BJ (cell line): ENCODE measurements at regions not wholly inside any gene's neighbourhood (a gene's known extent, or its start where the extent isn't known, plus 50 kb on each side); places are given as distances from the start of the nearest gene placed in this dataset.

Experiments used
- CTCF ChIA-PET: fragments of 350-600 bp; formaldehyde crosslinking; extraction: SDS; loops from one replicate; lab custom pipeline; 2021; ENCODE audit warnings: antibody characterized with exemption, inconsistent platforms; lab: Yijun Ruan, JAX
- POLR2A ChIA-PET: fragments of 300-600 bp; sonication (Branson Sonifier 250); formaldehyde crosslinking; extraction: SDS; loops from one replicate; lab custom pipeline; 2021; ENCODE audit warnings: antibody characterized with exemption; lab: Charles Lee
- DNase-seq: peaks from one replicate; pipeline ENCODE4 v3.0.0-alpha.2; 2011; ENCODE audit warnings: low read depth
- H3K27me3 ChIP-seq: 2 replicates; pipeline ENCODE4 v1.6.0; 2011; ENCODE audit warnings: low read length; ENCODE audit not compliant: control insufficient read depth, insufficient read depth
- H3K36me3 ChIP-seq: 2 replicates; pipeline ENCODE4 v1.5.1; 2011; ENCODE audit warnings: low read length; ENCODE audit not compliant: control insufficient read depth, insufficient read depth
- H3K4me3 ChIP-seq: 2 replicates; pipeline ENCODE4 v1.5.1; 2011; ENCODE audit warnings: low read depth, mild to moderate bottlenecking, control low read depth, low read length
- TF ChIP-seq, protein P1 (sequence below): IDR thresholded peaks from 2 replicates; pipeline ENCODE4 v1.5.1; 2011; ENCODE audit warnings: low read depth, mild to moderate bottlenecking, control low read depth, inconsistent platforms, low read length, moderate library complexity; ENCODE audit not compliant: insufficient read depth

DNA sequence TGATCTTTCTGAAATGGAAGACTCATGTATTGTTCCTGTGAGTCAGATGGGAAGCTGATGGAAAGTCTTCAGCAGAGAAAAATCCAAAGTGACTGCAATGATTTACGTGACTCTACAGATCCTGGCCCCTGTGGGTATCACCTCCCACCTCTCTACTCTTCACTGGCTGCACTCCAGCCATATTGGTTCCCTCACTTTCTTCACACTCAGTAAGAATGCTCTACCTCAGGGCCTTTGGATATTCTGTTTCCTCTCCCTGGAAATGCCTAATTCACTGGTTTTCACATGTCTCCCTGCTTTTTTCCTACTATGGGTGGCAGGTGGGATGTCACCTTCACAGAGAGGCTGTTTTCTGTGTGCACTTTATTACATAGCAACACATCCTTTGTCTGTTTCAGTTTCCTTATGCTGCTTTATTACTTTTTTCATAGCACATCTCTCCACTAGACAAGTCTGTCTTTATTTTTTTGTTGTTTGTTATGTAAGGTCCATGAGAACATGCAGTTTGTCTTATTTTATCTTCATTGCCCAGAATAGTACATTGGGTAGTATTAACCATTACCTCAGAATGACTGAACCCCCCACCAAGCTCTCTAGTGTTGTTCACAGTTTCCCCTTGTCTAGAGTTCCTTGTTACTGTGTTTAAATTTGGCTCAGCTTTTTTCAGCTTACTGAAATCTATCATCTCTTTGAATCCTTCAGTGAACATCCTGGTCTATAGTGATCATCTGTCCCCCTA, 57.6 kb upstream of the CLNK start:
- POLR2A ChIA-PET = no interaction called here

DNA sequence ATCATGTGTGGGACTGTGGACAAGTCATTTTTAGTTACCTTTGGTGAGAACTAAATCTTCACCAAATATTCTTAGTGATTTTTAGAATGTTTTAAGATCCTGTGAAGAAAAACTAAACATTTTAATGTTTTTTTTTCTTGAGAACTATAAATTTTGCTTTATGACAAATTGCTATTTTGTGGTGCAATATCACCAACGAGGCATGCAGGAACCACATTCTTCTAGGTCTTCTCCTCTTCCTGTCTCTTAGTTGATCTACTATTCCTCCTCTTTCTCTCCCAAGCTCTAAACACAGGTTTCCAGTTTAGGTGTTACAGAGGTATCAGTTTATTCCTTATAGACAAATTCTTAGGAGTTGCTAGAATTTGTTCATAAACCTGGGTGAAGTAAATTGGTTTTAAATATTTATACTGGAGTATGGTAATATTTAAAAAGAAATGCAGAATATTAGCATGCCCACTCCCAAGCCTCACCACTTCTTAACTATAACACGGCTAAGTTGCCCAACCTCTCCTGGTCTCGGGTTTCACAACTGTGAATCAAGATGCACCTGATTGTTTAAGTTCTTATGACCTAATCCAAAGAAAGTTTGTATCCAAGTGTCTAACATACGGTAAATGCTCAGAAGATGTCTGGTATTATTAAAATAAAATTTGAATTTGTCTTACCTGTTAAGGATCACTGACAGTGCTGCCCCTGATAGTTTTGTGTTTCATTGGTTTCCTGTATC, 56.5 kb upstream of the CLNK start:
- H3K4me3 ChIP-seq = no peak overlapping the region
- no peaks in the 10 kb centered on the region for H3K36me3 ChIP-seq
- ChIA-PET CTCF (no interaction called here), POLR2A (no interaction called here)
- no peak for DNase-seq
- TF ChIP-seq, protein P1, sequence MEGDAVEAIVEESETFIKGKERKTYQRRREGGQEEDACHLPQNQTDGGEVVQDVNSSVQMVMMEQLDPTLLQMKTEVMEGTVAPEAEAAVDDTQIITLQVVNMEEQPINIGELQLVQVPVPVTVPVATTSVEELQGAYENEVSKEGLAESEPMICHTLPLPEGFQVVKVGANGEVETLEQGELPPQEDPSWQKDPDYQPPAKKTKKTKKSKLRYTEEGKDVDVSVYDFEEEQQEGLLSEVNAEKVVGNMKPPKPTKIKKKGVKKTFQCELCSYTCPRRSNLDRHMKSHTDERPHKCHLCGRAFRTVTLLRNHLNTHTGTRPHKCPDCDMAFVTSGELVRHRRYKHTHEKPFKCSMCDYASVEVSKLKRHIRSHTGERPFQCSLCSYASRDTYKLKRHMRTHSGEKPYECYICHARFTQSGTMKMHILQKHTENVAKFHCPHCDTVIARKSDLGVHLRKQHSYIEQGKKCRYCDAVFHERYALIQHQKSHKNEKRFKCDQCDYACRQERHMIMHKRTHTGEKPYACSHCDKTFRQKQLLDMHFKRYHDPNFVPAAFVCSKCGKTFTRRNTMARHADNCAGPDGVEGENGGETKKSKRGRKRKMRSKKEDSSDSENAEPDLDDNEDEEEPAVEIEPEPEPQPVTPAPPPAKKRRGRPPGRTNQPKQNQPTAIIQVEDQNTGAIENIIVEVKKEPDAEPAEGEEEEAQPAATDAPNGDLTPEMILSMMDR = no peak
- no peaks in the 10 kb centered on the region for H3K27me3 ChIP-seq

More for the DNA sequence above, 57.6 kb upstream of the CLNK start:
- Histone ChIP-seq H3K36me3 (no peaks in the 10 kb centered on the region), H3K27me3 (no peaks in the 10 kb centered on the region), H3K4me3 (no peak overlapping the region)
- no peak for DNase-seq
- CTCF ChIA-PET = no interaction called here
- TF ChIP-seq, protein P1 = no peak

DNA sequence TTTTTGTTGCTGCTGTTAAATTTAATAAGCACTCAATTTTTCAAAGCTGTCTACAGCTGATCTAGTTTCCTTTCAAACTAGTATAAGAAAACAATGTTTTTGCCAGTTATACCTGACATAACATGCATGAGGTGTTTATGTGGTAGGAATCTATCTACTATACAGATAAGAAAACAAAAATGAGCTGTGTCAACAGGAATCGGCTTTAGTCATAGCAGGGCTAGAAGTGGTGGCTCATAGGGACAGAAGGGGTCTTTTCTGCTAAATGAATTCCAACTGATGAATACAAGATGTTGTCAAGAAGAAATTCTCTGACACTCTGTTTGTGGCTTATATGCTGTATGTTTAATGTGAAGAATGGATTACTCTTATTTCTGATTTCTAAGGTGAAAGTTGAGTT, 55.7 kb upstream of the CLNK start:
- POLR2A ChIA-PET = no interaction called here
- H3K27me3 ChIP-seq = no peaks in the 10 kb centered on the region
- TF ChIP-seq, protein P1 = no peak
- CTCF ChIA-PET = no interaction called here
- H3K36me3 ChIP-seq = no peaks in the 10 kb centered on the region
- DNase-seq = no peak
- no peak overlapping the region for H3K4me3 ChIP-seq

DNA sequence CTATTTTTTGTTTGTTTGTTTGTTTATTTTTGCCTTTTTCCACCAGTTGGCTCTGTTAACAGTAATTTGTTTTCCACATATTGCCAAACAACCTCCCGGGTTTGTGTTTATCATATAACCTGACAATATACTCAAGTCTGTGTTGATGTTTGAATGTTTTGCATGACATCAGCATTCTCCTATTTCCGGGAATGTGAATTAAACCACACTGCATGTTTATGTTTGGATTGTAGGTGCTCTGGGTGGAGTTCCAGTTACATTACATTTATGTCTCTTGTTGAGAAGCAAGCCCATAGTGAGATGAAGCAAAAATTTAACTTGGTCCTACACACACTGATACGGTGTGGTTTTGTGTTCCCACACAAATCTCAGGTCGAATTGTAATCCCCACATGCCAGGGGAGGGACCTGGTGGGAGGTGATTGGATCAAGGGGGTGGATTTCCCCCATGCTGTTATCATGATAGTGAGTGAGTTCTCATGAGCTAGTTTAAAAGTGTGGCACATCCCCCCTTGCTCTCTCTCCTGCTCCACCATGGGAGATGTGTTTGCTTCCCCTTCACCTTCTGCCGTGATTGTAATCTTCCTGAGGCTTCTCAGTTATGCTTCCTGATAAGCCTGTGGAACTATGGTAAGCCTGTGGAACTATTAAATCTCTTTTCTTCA, 54.4 kb upstream of the CLNK start:
- CTCF ChIA-PET = no interaction called here
- POLR2A ChIA-PET = no interaction called here
- no peak for DNase-seq

More for the DNA sequence above, 54.4 kb upstream of the CLNK start:
- TF ChIP-seq, protein P1 = no peak
- H3K36me3 ChIP-seq = no peaks in the 10 kb centered on the region
- H3K4me3 ChIP-seq = no peak overlapping the region
- no peaks in the 10 kb centered on the region for H3K27me3 ChIP-seq
